DMS153 treated with DMSO at 0.1 percent for 48 hours (cell line): ENCODE measurements at regions not wholly inside any gene's neighbourhood (a gene's known extent, or its start where the extent isn't known, plus 50 kb on each side); places are given as distances from the start of the nearest gene placed in this dataset.

ENCODE experiments used
- DNase-seq: peaks from one replicate; lab custom pipeline; 2025; ENCODE audit not compliant: unreplicated experiment; lab: John Stamatoyannopoulos, UW

DNA sequence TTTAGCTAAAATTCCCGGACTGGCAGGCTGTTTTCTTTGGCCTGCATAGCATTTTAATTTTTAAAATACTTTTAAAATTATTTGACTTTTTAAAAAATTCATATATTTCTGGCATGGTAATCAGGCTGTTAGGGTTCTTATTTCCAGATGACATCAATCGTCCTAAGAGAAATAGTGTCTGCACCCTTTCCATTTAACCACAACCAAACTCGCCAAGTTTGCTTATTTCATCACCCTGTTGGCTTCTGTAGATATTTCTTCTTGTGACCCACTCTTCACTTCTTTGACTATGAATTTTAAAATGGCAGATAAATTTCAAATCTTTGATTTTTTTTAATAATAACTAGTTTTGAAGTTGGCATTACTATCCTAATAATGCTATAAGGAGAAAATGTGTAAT is 675.7 kb upstream of the FTMT start:
- DNase-seq, result no peak

GRCh38 chr5:121182788-121183490 is 668.7 kb upstream of the FTMT start:
- no peak for DNase-seq

DNA sequence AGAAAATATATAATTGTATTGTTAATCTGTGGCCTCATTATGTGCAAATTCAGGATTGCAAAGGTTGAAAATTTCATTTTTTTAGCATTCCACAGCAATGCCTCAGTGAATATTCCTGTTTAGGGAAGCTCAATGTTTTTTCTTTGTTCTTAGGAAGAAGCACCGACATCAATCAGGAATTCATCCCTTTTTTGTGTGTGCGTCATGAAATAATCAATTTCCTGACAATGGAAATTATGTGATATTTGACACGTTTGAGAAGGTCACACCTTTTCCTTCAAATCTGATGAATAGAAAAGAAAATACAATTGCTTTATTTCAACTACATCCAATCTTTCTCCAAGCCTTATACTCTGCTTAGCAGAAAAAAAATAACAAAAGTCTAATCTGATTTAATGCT is 662.8 kb upstream of the FTMT start:
- no peak for DNase-seq

DNA sequence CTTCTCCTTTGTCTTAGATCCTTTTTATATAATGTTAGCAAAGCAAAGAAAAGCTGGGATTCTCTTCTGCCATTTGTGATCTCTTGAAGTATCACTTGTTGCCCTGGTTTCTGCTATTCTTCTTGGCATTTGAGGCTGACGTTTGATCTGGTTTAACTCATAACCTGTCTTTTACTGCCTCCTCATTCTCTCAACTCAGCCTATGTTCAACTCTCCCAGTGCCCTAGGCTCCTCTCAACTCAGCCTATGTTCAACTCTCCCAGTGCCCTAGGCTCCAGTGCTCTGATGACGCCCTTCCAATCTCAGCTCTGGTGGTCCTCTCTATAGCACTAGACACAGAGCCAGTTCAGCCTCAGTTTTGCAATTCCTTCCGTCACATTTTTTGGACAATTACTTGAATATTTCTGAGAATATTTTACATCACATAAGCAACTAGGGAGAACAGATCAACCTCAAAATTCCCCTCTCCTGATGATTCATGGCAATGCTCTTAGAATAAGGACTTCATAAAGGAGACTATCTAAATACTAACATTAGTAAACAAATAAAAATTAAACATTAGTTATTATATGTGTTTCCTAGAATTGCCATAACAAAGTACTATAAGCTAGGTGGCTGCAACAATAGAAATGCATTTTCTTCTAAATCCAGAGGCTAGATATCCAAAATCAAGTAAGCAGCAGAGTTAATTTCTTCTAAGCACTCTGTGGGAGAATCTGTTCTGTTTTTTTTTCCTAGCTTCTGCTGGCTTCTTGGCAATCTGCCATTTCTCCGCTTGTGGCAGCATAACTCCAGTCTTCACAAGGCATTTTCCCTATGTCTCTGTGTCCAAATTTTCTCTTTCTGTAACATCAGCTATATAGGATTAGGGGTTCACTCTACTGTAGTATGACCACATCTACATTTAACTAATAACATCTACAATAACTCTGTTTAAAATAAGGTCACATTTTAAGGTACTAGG is 662.1 kb upstream of the FTMT start:
- DNase-seq, result no peak

DNA sequence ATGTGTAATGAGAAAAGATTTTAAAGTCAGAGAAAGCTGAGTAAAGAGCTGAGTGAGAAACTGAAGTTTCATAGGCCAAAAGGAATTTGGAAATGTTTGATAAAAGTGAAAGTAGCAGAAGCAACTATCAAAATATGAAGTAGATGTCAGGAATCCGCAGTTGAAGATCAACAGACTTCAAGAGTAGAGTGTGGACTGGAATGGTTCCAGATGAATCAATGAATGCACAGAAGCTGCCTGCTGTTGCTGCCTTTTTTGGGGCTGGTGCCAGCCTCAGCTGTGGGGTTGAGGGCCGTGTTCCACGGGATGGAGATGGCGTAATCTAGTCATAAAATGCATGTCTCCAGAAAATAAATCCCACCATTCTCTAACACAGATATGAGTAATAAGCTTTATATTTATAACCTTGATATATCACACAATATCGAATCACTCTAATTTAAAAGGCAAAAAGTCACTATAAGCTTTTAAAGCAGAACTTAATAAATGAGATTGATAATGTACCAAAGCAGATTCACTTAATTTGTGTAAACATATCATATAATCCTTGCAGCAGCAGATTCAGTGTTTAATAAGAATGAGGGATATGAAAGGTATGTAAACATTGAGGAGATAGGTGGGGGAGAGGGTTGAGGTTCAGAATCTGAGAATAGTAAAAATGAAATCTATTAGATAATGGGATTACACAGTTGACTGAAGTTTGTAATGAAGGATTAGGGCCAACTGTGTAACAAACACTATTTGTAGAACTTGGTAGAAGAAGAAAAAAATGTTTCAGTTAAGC is 652.3 kb upstream of the FTMT start:
- no peak for DNase-seq

GRCh38 chr5:121218086-121218485 is 633.6 kb upstream of the FTMT start:
- no peak for DNase-seq

DNA sequence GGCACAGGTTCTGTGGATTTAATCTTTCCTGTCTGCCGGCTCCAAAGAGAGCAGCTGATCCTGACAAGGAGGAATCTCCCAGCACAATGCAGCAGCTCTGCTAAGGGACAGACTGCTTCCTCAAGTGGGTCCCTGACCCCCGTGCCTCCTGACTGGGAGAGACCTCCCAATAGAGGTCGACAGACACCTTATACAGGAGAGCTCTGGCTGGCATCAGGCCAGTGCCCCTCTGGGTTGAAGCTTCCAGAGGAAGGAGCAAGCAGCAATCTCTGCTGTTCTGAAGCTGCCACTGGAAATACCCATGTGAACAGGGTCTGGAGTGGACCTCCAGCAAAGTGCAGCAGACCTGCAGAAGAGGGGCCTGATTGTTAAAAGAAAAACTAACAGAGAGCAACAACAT is 630.2 kb upstream of the FTMT start:
- DNase-seq, result no peak

GRCh38 chr5:121226765-121227164 is 624.9 kb upstream of the FTMT start:
- no peak for DNase-seq

- DNase-seq, result no peak
These were observed 611.7 kb upstream of the FTMT start for GRCh38 chr5:121239951-121240350.

- DNase-seq, result no peak
These were observed 604.7 kb upstream of the FTMT start for GRCh38 chr5:121246971-121247370.

- DNase-seq, result no peak
These were observed 599.7 kb upstream of the FTMT start for GRCh38 chr5:121251954-121252353.

- DNase-seq, result no peak
These were observed 594.1 kb upstream of the FTMT start for GRCh38 chr5:121257621-121258020.

DNA sequence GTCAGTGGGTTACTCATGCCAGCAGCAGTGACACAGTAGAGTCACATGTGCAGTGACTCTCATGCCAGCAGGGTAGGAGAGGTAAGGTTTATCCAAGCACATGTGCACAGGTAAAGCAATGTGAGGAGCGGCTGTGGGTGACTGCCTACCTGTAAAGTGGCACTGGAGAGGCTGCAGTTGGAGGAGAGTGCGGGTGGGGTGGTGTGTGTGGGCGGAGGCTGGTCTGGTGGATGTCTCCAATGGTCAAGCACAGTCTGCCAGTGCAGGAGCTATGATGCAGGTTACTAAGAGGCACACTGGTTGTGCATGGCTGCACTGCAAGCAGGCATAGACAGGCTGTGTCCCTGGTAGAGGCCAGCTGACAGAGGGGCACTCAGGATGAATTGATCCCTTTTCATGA is 588.2 kb upstream of the FTMT start:
- no peak for DNase-seq

DNA sequence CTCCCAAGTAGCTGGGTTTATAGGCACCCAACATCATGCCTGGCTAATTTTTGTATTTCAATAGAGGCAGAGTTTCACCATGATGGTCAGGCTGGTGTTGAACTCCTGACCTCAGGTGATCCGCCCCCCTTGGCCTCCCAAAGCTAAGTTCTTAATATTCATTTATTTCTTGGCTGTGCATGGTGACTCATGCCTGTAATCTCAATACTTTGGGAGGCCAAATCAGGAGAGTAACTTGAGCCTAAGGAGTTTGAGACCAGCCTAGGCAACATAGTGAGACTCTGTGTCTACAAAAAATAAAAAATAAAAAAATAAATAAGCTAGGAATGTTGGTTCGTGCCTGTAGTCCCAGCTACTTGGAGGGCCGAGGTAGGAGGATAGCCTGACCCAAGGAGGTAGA is 587.1 kb upstream of the FTMT start:
- DNase-seq, result no peak

DNA sequence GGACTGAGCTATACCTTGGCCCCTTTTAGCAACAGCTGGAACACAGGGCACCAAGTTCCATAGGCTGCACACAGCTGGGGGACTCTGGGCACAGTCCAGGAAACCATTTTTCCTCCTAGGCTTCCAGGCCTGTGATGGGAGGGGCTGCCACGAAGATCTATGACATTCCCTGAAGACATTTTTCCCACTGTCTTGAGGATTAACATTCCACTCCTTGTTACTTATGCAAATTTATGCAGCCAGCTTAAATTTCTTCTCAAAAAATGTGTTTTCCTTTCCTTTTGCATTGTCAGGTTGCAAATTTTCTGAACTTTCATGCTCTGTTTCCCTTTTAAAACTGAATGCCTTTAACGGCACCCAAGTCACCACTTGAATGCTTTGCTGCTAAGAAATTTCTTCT is 580.1 kb upstream of the FTMT start:
- DNase-seq, result no peak

GRCh38 chr5:121273833-121274433 is 577.7 kb upstream of the FTMT start:
- DNase-seq, result no peak

DNA sequence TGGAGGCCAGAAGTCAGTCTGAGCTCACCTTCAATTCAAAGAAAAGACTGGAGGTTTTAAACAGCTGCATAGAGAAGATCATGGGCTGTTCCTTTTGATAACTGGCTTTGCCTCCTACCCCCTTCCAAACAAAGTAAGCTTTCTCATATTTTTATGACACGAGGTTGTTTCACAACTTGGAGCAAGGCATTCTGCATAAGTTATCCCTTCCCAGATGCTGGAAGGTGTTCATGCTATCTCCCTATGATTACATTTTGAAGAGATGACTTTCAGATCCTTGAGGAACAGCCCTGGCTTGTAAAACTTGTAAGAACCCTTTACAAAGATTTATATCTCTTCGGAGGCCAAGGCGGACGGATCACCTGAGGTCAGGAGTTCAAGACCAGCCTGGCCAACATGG is 571.9 kb upstream of the FTMT start:
- no peak for DNase-seq

GRCh38 chr5:121285801-121286521 is 565.7 kb upstream of the FTMT start:
- DNase-seq, result no peak

GRCh38 chr5:121288781-121289180 is 562.9 kb upstream of the FTMT start:
- no peak for DNase-seq

- DNase-seq, result no peak
These were observed 559.0 kb upstream of the FTMT start for GRCh38 chr5:121292664-121293063.

GRCh38 chr5:121296356-121296755 is 555.3 kb upstream of the FTMT start:
- no peak for DNase-seq
